Tibial nerve (tissue), 3 donors: ENCODE measurements at regions not wholly inside any gene's neighbourhood (a gene's known extent, or its start where the extent isn't known, plus 50 kb on each side); places are given as distances from the start of the nearest gene placed in this dataset.

Source experiments
- CTCF ChIP-seq, 5 experiments: fragments of 200-600 bp in 3 of 5; fragments of 450-650 bp in 2 of 5; sonication (generic) in 3 of 5; IDR thresholded peaks; one replicate each; pipeline ENCODE4 v1.5.1; 2016 to 2019; ENCODE audit warnings: antibody characterized with exemption in 5 of 5, mild to moderate bottlenecking in 3 of 5, moderate library complexity in 2 of 5
- POLR2A ChIP-seq, 2 donors: fragments of 450-650 bp; IDR thresholded peaks; one replicate each; pipeline ENCODE4 v1.6.1; 2017; ENCODE audit warnings: antibody characterized with exemption in 2 of 2, mild to moderate bottlenecking in 2 of 2, moderate library complexity in 2 of 2

- TF ChIP-seq CTCF (IDR thresholded peaks at IDR 0.05) (no peak), POLR2A (IDR thresholded peaks at IDR 0.05) (no peak)
These were observed 556.6 kb downstream of the CCER1 start for GRCh38 chr12:90398285-90398836.
